Heart left ventricle (tissue), 16 donors: ENCODE measurements at regions not wholly inside any gene's neighbourhood (a gene's known extent, or its start where the extent isn't known, plus 50 kb on each side); places are given as distances from the start of the nearest gene placed in this dataset.

ENCODE experiments used
- ATAC-seq, 4 donors: fragments of 200-7000 bp; cut with Tn5 transposase; one replicate each; pipeline ENCODE4 v1.9.1; 2020 to 2022; ENCODE audit warnings: moderate library complexity in 4 of 4, mild to moderate bottlenecking in 3 of 4, moderate number of reproducible peaks in 1 of 4
- DNase-seq, 5 donors: peaks; one replicate each; pipeline ENCODE4 v3.0.0-alpha.2; 2020
- H3K27ac ChIP-seq, 12 donors: fragments of 200-600 bp; sonication (generic) in 4 of 12; one replicate each; pipeline versions ENCODE4 v1.5.0 to v1.8.0; 2016 to 2022; ENCODE audit warnings: mild to moderate bottlenecking in 2 of 12
- H3K27me3 ChIP-seq, 9 donors: fragments of 200-600 bp; sonication (generic) in 2 of 9; one replicate each; pipeline versions ENCODE4 v1.5.1 to v1.8.0; 2016 to 2022; ENCODE audit warnings: mild to moderate bottlenecking in 3 of 9
- H3K36me3 ChIP-seq, 9 donors: fragments of 200-600 bp; sonication (generic) in 2 of 9; one replicate each; pipeline versions ENCODE4 v1.5.0 to v1.8.0; 2018 to 2022; ENCODE audit warnings: mild to moderate bottlenecking in 2 of 9
- H3K4me1 ChIP-seq, 12 donors: fragments of 200-600 bp; sonication (generic) in 4 of 12; one replicate each; pipeline versions ENCODE4 v1.5.0 to v1.8.0; 2016 to 2022; ENCODE audit warnings: mild to moderate bottlenecking in 3 of 12
- H3K4me3 ChIP-seq, 12 donors: fragments of 200-600 bp; sonication (generic) in 4 of 12; one replicate each; pipeline versions ENCODE4 v1.5.0 to v1.8.0; 2017 to 2022; ENCODE audit warnings: mild to moderate bottlenecking in 9 of 12, moderate library complexity in 4 of 12
- H3K9me3 ChIP-seq, 12 donors: fragments of 200-600 bp; sonication (generic) in 4 of 12; one replicate each; pipeline versions ENCODE4 v1.5.0 to v1.8.0; 2016 to 2022; ENCODE audit warnings: mild to moderate bottlenecking in 1 of 12
- CTCF ChIP-seq, 12 donors: fragments of 200-600 bp; sonication (generic) in 4 of 12; IDR thresholded peaks; one replicate each; pipeline versions ENCODE4 v1.5.0 to v1.8.0; 2018 to 2022; ENCODE audit warnings: antibody characterized with exemption in 12 of 12, mild to moderate bottlenecking in 5 of 12
- POLR2A ChIP-seq, 2 donors: fragments of 450-650 bp; IDR thresholded peaks; one replicate each; pipeline ENCODE4 v1.6.1; 2017; ENCODE audit warnings: antibody characterized with exemption in 2 of 2, mild to moderate bottlenecking in 2 of 2, moderate library complexity in 2 of 2
- WGBS, 4 donors: extraction: QIAGEN DNeasy Blood & Tissue Kit in 2 of 4; methylation state at CpG; one replicate each; pipeline versions ENCODE4 v1.1.5 to v1.1.7; 2013 to 2018; 5-methylcytosine and 5-hydroxymethylcytosine counted together
- intact Hi-C, 10 donors: fragments of 100-400 bp; cut with DNase I; formaldehyde crosslinking; loops; one replicate each; pipeline versions ENCODE4 v1.11.1 to v1.14.2; 2022
- donor health status: ischemic (EF 13 %, LVEDD 7.1; RV severe dilation, severe dysfunction).
- donor health status: healthy with polysubstance abuse.
- donor health status: DM: no; HTN: yes; CAD: no.
- donor health status: DM: no; HTN: no; CAD: no.
- donor health status: ischemic (EF 25% LVEDD 6.9; RV normal size, moderate dysfunction).
- donor health status: ischemic (EF 25% LVEDD 5.7; RV mildly dilated, moderate dysfunction).
- donor health status: healthy.
- donor health status: DM: yes; HTN: yes; CAD: no.
- donor health status: ischemic (EF 35%, LVEDD 5.7; RV mildly dilated, moderate dysfunction).
- donor health status: nonischemic (EF 11% LVEDD 7.7; RV severe dilation, severe dysfunction).
- donor health status: DM: yes; HTN: yes; CAD: no.
- donor health status: PGD.
- donor health status: ischemic (EF 29% LVEDD 5.4; RV normal size, mild dysfunction).
- donor health status: nonischemic (EF 23%, LVEDD 6.1; RV moderate dilation, normal function).

DNA sequence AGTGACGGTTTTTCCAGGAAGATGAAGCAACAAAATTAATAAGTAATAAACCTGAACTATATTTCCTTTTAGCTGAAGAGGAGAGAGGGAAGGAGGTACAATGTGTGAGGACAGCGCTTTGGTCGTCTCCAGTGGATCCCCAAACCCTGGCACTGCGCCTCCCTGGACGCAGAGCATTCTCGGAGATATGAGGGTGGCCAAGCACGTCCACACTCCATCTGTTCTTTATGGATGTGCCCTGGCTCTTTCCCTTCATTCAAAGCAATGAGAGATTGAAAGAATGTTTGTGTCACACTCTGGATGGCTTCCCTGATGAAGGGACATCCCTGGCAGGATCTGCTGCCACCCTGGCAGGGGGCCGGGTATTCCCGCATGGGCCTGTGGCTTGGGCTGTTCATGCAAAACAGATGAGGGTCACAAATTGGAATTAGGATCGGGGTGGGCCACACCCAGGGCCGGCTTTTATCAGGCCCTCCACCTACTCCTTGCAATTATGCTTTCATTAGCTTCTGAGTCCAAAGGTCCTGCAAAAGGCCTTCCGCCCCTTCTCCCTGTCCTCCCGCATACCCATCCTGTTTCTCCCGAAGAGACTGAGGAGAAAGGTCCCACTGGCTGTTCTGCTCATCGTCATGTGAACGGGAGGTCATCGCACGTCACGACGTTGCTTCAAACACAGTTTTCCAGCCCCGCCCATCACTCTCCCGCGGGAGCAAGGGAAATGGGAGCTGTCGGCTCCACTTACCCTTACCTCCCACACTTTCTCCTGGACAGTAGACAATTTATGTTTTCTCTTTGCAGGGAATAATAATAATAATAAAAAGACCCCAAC lies 286.1 kb upstream of the IRX4 start:
- ATAC-seq (no peak), DNase-seq (no peak)
- H3K36me3 ChIP-seq, result no peaks in the 10 kb centered on the region
- peaks cover 0 to 4% (median 0%) of the 10 kb centered on the region in 12 donors for H3K4me1 ChIP-seq
- no peak overlapping the region for H3K27ac ChIP-seq
- no peak for TF ChIP-seq POLR2A (IDR thresholded peaks at IDR 0.05)
- TF ChIP-seq CTCF (IDR thresholded peaks at IDR 0.05), result no peak
- H3K27me3 ChIP-seq, result peaks cover 0 to 43% (median 0%) of the 10 kb centered on the region in 9 donors
- H3K9me3 ChIP-seq, result no peaks in the 10 kb centered on the region
- 59 to 67% (median 62%) methylated on average over 24 of the region's 24 CpGs for WGBS, 4 donors
- intact Hi-C loops, result no loop called here
- no peak overlapping the region for H3K4me3 ChIP-seq

GRCh38 chr5:2167671-2168070 lies 284.9 kb upstream of the IRX4 start:
- no peak for ATAC-seq
- H3K27ac ChIP-seq, result no peak overlapping the region
- intact Hi-C loops, result no loop called here
- TF ChIP-seq CTCF (IDR thresholded peaks at IDR 0.05) (no peak), POLR2A (IDR thresholded peaks at IDR 0.05) (no peak)
- H3K9me3 ChIP-seq, result no peaks in the 10 kb centered on the region
- DNase-seq, result no peak
- H3K36me3 ChIP-seq, result no peaks in the 10 kb centered on the region
- H3K27me3 ChIP-seq, result peaks cover 0 to 47% (median 0%) of the 10 kb centered on the region in 9 donors
- 76 to 90% (median 89%) methylated on average over 11 of the region's 11 CpGs for WGBS, 4 donors
- H3K4me1 ChIP-seq, result no peaks in the 10 kb centered on the region
- H3K4me3 ChIP-seq, result no peak overlapping the region

DNA sequence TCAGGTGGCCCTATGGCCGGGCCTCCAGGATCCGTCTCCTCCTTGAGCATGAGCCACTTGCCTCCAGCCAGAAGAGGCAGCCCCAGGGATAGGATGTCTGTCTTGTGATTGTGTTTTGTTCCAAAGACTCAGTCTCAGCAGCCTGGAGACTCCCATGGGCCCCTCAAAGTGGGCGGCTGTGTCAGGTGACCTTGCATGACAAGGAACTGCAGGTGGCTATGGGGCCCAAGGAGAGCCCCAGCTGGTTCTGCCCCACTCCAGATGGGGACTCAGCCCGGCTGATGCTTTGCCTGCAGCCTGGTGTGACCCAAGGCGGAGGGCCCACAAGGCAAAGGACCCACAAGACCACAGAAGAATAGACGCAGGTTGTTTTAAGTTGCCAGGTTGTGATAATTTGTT lies 284.3 kb upstream of the IRX4 start:
- 81 to 92% (median 83%) methylated on average over 4 to 6 of the region's 6 CpGs for WGBS, 4 donors
- no peak for DNase-seq
- no peaks in the 10 kb centered on the region for H3K36me3 ChIP-seq
- H3K27ac ChIP-seq, result no peak overlapping the region
- TF ChIP-seq POLR2A (IDR thresholded peaks at IDR 0.05), result no peak
- no peak for TF ChIP-seq CTCF (IDR thresholded peaks at IDR 0.05)
- peaks cover 0 to 47% (median 0%) of the 10 kb centered on the region in 9 donors for H3K27me3 ChIP-seq
- no peaks in the 10 kb centered on the region for H3K4me1 ChIP-seq
- H3K4me3 ChIP-seq, result no peak overlapping the region
- no peak for ATAC-seq
- no peaks in the 10 kb centered on the region for H3K9me3 ChIP-seq
- intact Hi-C loops, result no loop called here

DNA sequence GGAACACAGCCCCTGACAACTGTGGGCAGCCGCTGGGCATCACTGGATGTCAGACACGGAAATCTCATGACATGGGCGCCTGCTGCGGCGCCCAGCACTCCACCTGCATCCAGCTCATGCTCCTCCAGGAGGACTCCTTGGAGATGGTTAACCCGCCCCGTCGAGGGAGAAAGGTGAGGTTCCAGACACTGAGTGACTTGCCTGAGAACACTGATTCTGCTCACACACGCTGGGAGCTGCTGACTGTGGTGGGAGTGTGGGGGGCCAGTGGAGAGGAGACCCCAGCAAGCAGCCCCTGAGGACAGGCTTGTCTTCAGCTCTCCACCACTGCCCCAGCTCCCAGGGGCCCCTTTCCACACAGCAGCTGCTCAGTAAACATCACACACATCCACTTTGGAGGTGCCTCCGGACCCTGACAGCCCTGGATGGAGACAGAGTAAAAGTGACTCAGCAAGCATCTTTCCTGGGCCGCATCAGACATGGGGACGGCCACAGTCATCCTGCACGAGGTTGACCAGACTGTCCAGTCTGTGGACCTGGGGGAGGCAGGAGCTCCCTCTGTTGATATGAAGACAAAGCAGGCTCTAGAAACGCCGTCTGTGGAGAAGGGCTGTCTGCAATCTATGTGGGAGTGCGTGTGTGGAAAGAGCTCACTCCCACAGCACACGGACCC lies 283.7 kb upstream of the IRX4 start:
- no peaks in the 10 kb centered on the region for H3K9me3 ChIP-seq
- intact Hi-C loops, result no loop called here
- ATAC-seq (no peak), DNase-seq (no peak)
- WGBS, 4 donors, result 71 to 90% (median 84%) methylated on average over 9 to 17 of the region's 17 CpGs
- no peaks in the 10 kb centered on the region for H3K36me3 ChIP-seq
- peaks cover 0 to 42% (median 0%) of the 10 kb centered on the region in 9 donors for H3K27me3 ChIP-seq
- no peak for TF ChIP-seq CTCF (IDR thresholded peaks at IDR 0.05)
- TF ChIP-seq POLR2A (IDR thresholded peaks at IDR 0.05), result no peak
- no peak overlapping the region for H3K27ac ChIP-seq
- no peak overlapping the region for H3K4me3 ChIP-seq
- H3K4me1 ChIP-seq, result no peaks in the 10 kb centered on the region
